ENCODE measurements at regions not wholly inside any gene's neighbourhood (a gene's known extent, or its start where the extent isn't known, plus 50 kb on each side); places are given as distances from the start of the nearest gene placed in this dataset.

DNA sequence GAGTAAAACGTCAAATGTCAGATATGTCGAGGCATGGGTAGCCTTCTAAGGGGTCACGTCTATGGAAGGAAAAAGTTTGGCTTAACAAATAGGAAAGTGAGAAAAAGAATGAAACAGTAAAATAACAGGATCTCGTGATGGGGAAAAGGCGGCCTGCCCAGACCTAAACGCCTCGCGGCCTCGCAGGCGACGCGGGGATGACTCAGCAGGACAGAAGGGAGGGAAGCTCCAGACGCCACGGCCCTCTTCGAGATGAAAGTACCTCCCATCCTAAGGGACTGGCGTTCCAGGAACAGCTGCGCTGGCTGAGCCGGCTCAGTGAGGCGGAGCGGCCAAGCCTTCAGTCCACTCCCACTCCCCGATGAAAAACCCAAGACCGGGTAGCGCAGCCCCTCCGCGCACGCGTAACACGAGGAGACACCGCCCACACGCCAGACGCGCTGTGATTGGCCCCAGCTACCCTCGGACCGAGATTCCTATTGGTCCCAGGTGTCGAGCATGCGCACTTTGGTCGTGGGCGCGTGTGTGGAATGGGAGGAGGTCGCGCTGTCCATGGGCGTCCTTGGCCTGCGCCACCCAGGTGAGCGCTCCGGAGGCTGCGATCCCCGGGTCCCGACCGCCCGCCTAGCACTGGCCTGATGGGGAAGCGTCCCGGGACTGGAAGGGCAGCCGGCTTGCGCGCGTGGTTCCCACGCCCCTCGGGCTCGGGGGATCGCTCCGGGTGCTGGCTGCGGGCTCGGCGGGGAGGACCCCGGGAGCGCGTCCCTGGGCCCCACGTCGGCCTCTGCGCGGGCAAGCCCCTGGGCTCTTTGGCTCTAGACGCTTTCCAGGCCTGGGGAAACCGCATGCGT is 588.5 kb downstream of the MTRR start:
- TF ChIP-seq, protein P1, sequence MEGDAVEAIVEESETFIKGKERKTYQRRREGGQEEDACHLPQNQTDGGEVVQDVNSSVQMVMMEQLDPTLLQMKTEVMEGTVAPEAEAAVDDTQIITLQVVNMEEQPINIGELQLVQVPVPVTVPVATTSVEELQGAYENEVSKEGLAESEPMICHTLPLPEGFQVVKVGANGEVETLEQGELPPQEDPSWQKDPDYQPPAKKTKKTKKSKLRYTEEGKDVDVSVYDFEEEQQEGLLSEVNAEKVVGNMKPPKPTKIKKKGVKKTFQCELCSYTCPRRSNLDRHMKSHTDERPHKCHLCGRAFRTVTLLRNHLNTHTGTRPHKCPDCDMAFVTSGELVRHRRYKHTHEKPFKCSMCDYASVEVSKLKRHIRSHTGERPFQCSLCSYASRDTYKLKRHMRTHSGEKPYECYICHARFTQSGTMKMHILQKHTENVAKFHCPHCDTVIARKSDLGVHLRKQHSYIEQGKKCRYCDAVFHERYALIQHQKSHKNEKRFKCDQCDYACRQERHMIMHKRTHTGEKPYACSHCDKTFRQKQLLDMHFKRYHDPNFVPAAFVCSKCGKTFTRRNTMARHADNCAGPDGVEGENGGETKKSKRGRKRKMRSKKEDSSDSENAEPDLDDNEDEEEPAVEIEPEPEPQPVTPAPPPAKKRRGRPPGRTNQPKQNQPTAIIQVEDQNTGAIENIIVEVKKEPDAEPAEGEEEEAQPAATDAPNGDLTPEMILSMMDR (IDR thresholded peaks at IDR 0.05), result no peak
- peak; percentile 69 to 88 for TF ChIP-seq POLR2AphosphoS5 (IDR thresholded peaks at IDR 0.05; ENCODE audit: insufficient read depth in 1 of 2, low read depth in 1 of 2)
